HL-60 (cell line): ENCODE measurements at regions not wholly inside any gene's neighbourhood (a gene's known extent, or its start where the extent isn't known, plus 50 kb on each side); places are given as distances from the start of the nearest gene placed in this dataset.

Experiments
- CTCF ChIP-seq: IDR thresholded peaks from one replicate; pipeline ENCODE4 v1.5.1; 2011; ENCODE audit warnings: low read length, control low read depth, inconsistent platforms; ENCODE audit not compliant: insufficient read depth
- GABPA ChIP-seq: IDR thresholded peaks from 2 replicates; pipeline ENCODE4 v1.6.1; 2012; ENCODE audit warnings: low read depth
- POLR2AphosphoS5 ChIP-seq: IDR thresholded peaks from 2 replicates; pipeline ENCODE4 v1.6.1; 2012; ENCODE audit warnings: low read depth
- SPI1 ChIP-seq: IDR thresholded peaks from 2 replicates; pipeline ENCODE4 v1.6.1; 2012; ENCODE audit warnings: low read depth, mild to moderate bottlenecking, borderline replicate concordance

- TF ChIP-seq CTCF (no peak), GABPA (no peak), POLR2AphosphoS5 (no peak), SPI1 (no peak)
Observed at GRCh38 chr2:191754103-191754502, 76.2 kb downstream of the NABP1 start.
